ENCODE measurements at regions not wholly inside any gene's neighbourhood (a gene's known extent, or its start where the extent isn't known, plus 50 kb on each side); places are given as distances from the start of the nearest gene placed in this dataset.
A peak's percentile ranks its signal among the peaks of the same experiment; 100 is the strongest.

GRCh38 chr16:63995025-63995424 lies 1126.8 kb downstream of the CDH11 start:
- no peak for DNase-seq

GRCh38 chr16:63983401-63983800 lies 1138.5 kb downstream of the CDH11 start:
- DNase-seq = peak; percentile 67

- no peak for DNase-seq
Observed at GRCh38 chr16:63982741-63983140, 1139.1 kb downstream of the CDH11 start.

GRCh38 chr16:63982110-63982509 lies 1139.8 kb downstream of the CDH11 start:
- no peak for DNase-seq

GRCh38 chr16:63981639-63982038 lies 1140.2 kb downstream of the CDH11 start:
- DNase-seq = no peak

GRCh38 chr16:63980763-63981162 lies 1141.1 kb downstream of the CDH11 start:
- no peak for DNase-seq

GRCh38 chr16:63978240-63978639 lies 1143.6 kb downstream of the CDH11 start:
- DNase-seq = no peak

GRCh38 chr16:63976345-63976744 lies 1145.5 kb downstream of the CDH11 start:
- no peak for DNase-seq

- DNase-seq = peak; percentile 3
Observed at GRCh38 chr16:63975669-63976068, 1146.2 kb downstream of the CDH11 start.

- no peak for DNase-seq
Observed at GRCh38 chr16:63967966-63968365, 1153.9 kb downstream of the CDH11 start.

GRCh38 chr16:63960321-63960720 lies 1161.5 kb downstream of the CDH11 start:
- no peak for DNase-seq

GRCh38 chr16:63947022-63947421 lies 1174.8 kb downstream of the CDH11 start:
- no peak for DNase-seq

- no peak for DNase-seq
Observed at GRCh38 chr16:63945806-63946205, 1176.1 kb downstream of the CDH11 start.

GRCh38 chr16:63943566-63943965 lies 1178.3 kb downstream of the CDH11 start:
- DNase-seq = no peak

- no peak for DNase-seq
Observed at GRCh38 chr16:63938661-63939060, 1183.2 kb downstream of the CDH11 start.

- no peak for DNase-seq
Observed at GRCh38 chr16:63933841-63934240, 1188.0 kb downstream of the CDH11 start.

GRCh38 chr16:63928421-63928820 lies 1193.4 kb downstream of the CDH11 start:
- no peak for DNase-seq

GRCh38 chr16:63925221-63925620 lies 1196.6 kb downstream of the CDH11 start:
- DNase-seq = no peak

- DNase-seq = no peak
Observed at GRCh38 chr16:63922560-63922959, 1199.3 kb downstream of the CDH11 start.

GRCh38 chr16:63921737-63922295 lies 1200.0 kb downstream of the CDH11 start:
- no peak for DNase-seq

GRCh38 chr16:63913290-63913689 lies 1208.6 kb downstream of the CDH11 start:
- no peak for DNase-seq

- no peak for DNase-seq
Observed at GRCh38 chr16:63907251-63907650, 1214.6 kb downstream of the CDH11 start.

GRCh38 chr16:63904930-63905329 lies 1216.9 kb downstream of the CDH11 start:
- no peak for DNase-seq

- DNase-seq = no peak
Observed at GRCh38 chr16:63904182-63904581, 1217.7 kb downstream of the CDH11 start.

GRCh38 chr16:63896383-63897109 lies 1225.3 kb downstream of the CDH11 start:
- no peak for DNase-seq

Data from NCI-H510A treated with DMSO at 0.1 percent for 48 hours (cell line).